ENCODE measurements at regions not wholly inside any gene's neighbourhood (a gene's known extent, or its start where the extent isn't known, plus 50 kb on each side); places are given as distances from the start of the nearest gene placed in this dataset.

DNA sequence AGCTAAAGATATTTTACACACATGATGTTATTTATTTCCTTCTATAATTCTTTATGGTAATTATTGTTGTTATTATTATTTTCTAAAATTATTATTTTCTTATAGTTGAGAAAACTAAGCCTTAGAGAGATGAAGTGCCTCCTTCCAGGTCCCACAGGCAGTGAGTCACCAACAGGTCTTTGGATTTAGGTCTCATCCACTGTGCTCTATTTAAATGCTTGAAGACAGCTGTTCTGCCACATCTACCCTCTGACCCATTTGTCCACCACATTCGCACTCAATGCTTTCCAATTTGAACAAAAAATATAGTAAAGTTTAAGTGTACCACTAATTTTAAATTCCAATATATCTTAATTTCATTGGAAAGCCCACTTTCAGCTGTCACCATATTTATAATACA is 566.4 kb downstream of the PPARGC1A start:
- TF ChIP-seq POLR2A (IDR thresholded peaks at IDR 0.05; ENCODE audit: low read length) = no peak
- no peak for TF ChIP-seq GATA1 (IDR thresholded peaks at IDR 0.05; ENCODE audit: low read depth, low read length)

Data from erythroblast (primary cell).